ENCODE measurements at regions not wholly inside any gene's neighbourhood (a gene's known extent, or its start where the extent isn't known, plus 50 kb on each side); places are given as distances from the start of the nearest gene placed in this dataset.
A peak's percentile ranks its signal among the peaks of the same experiment; 100 is the strongest.

- H2BK5ac ChIP-seq (ENCODE audit: low read depth, low read length, poor library complexity, severe bottlenecking): no peak overlapping the region
- no peak overlapping the region for H4K91ac ChIP-seq (ENCODE audit: low read length)
- H3K4me1 ChIP-seq (ENCODE audit: control insufficient read depth, insufficient read depth, low read depth, low read length): no peaks in the 10 kb centered on the region
- H2BK120ac ChIP-seq (ENCODE audit: low read depth, low read length): no peak overlapping the region
- peak overlapping the region in 1 of 2 experiments; percentile 99 for H2BK12ac ChIP-seq (ENCODE audit: low read length in 2 of 2)
- DNase-seq: no peak
- H3K4me2 ChIP-seq (ENCODE audit: low read length, poor library complexity, severe bottlenecking): no peak overlapping the region
- no peaks in the 10 kb centered on the region for H3K79me1 ChIP-seq (replicated peaks; ENCODE audit: low read length, poor library complexity, severe bottlenecking)
- no peak overlapping the region for H2AFZ ChIP-seq (ENCODE audit: low read depth, low read length)
- no peaks in the 10 kb centered on the region for H3K9me3 ChIP-seq (ENCODE audit: control insufficient read depth, low read length)
- H4K8ac ChIP-seq (ENCODE audit: low read length): no peak overlapping the region
- H3K4ac ChIP-seq (ENCODE audit: low read depth in 1 of 2, low read length in 2 of 2): peak overlapping the region in 1 of 2 experiments; percentile 12
- H3K23ac ChIP-seq (ENCODE audit: low read length in 2 of 2): no peak overlapping the region
- H2BK15ac ChIP-seq (ENCODE audit: low read depth, poor library complexity, severe bottlenecking): no peak overlapping the region
- H3K4me3 ChIP-seq (ENCODE audit: insufficient read depth in 1 of 2, low read depth in 1 of 2, low read length in 2 of 2): no peak overlapping the region
- H2AK5ac ChIP-seq (ENCODE audit: low read length, severe bottlenecking): no peak overlapping the region
- H3K27me3 ChIP-seq (ENCODE audit: control insufficient read depth in 1 of 2, insufficient read depth in 1 of 2, low read length in 2 of 2): no peaks in the 10 kb centered on the region
- H3K9ac ChIP-seq (ENCODE audit: low read length): no peak overlapping the region
- peak overlapping the region; percentile 30 to 95 for H3K18ac ChIP-seq (ENCODE audit: low read depth in 1 of 2, low read length in 2 of 2)
- no peak overlapping the region for H3K27ac ChIP-seq (ENCODE audit: low read length, poor library complexity, severe bottlenecking)
- H3K14ac ChIP-seq (ENCODE audit: low read length in 2 of 2): peak overlapping the region in 1 of 2 experiments; percentile 88
- 100% methylated on average over 1 of the region's 1 CpG for WGBS
- no peaks in the 10 kb centered on the region for H3K36me3 ChIP-seq (ENCODE audit: control insufficient read depth in 1 of 2, insufficient read depth in 2 of 2, low read depth in 1 of 2, low read length in 2 of 2)
Measured at GRCh38 chr7:46848311-46848710, 733.6 kb downstream of the TNS3 start.

- no peaks in the 10 kb centered on the region for H3K9me3 ChIP-seq (ENCODE audit: control insufficient read depth, low read length)
- no peaks in the 10 kb centered on the region for H3K79me1 ChIP-seq (replicated peaks; ENCODE audit: low read length, poor library complexity, severe bottlenecking)
- H2BK12ac ChIP-seq (ENCODE audit: low read length in 2 of 2): peak overlapping the region in 1 of 2 experiments; percentile 69
- H3K27ac ChIP-seq (ENCODE audit: low read length, poor library complexity, severe bottlenecking): no peak overlapping the region
- H3K27me3 ChIP-seq (ENCODE audit: control insufficient read depth in 1 of 2, insufficient read depth in 1 of 2, low read length in 2 of 2): no peaks in the 10 kb centered on the region
- no peak overlapping the region for H3K14ac ChIP-seq (ENCODE audit: low read length in 2 of 2)
- H4K91ac ChIP-seq (ENCODE audit: low read length): no peak overlapping the region
- WGBS: 25% methylated on average over 3 of the region's 3 CpGs
- no peak overlapping the region for H2BK5ac ChIP-seq (ENCODE audit: low read depth, low read length, poor library complexity, severe bottlenecking)
- H3K4me2 ChIP-seq (ENCODE audit: low read length, poor library complexity, severe bottlenecking): no peak overlapping the region
- H2AFZ ChIP-seq (ENCODE audit: low read depth, low read length): no peak overlapping the region
- H4K8ac ChIP-seq (ENCODE audit: low read length): no peak overlapping the region
- H2BK120ac ChIP-seq (ENCODE audit: low read depth, low read length): no peak overlapping the region
- peak overlapping the region in 1 of 2 experiments; percentile 23 for H3K18ac ChIP-seq (ENCODE audit: low read depth in 1 of 2, low read length in 2 of 2)
- no peaks in the 10 kb centered on the region for H3K36me3 ChIP-seq (ENCODE audit: control insufficient read depth in 1 of 2, insufficient read depth in 2 of 2, low read depth in 1 of 2, low read length in 2 of 2)
- no peak overlapping the region for H3K23ac ChIP-seq (ENCODE audit: low read length in 2 of 2)
- no peaks in the 10 kb centered on the region for H3K4me1 ChIP-seq (ENCODE audit: control insufficient read depth, insufficient read depth, low read depth, low read length)
- H2AK5ac ChIP-seq (ENCODE audit: low read length, severe bottlenecking): no peak overlapping the region
- no peak overlapping the region for H3K4me3 ChIP-seq (ENCODE audit: insufficient read depth in 1 of 2, low read depth in 1 of 2, low read length in 2 of 2)
- no peak overlapping the region for H2BK15ac ChIP-seq (ENCODE audit: low read depth, poor library complexity, severe bottlenecking)
- H3K9ac ChIP-seq (ENCODE audit: low read length): no peak overlapping the region
- peak; percentile 43 for DNase-seq
- H3K4ac ChIP-seq (ENCODE audit: low read depth in 1 of 2, low read length in 2 of 2): no peak overlapping the region
Measured at GRCh38 chr7:46847126-46847525, 734.8 kb downstream of the TNS3 start.

- no peak overlapping the region for H3K4me3 ChIP-seq (ENCODE audit: insufficient read depth in 1 of 2, low read depth in 1 of 2, low read length in 2 of 2)
- no peak overlapping the region for H2AFZ ChIP-seq (ENCODE audit: low read depth, low read length)
- no peak overlapping the region for H3K27ac ChIP-seq (ENCODE audit: low read length, poor library complexity, severe bottlenecking)
- H4K8ac ChIP-seq (ENCODE audit: low read length): no peak overlapping the region
- H2BK120ac ChIP-seq (ENCODE audit: low read depth, low read length): no peak overlapping the region
- peak overlapping the region; percentile 70 for H2BK15ac ChIP-seq (ENCODE audit: low read depth, poor library complexity, severe bottlenecking)
- H2BK5ac ChIP-seq (ENCODE audit: low read depth, low read length, poor library complexity, severe bottlenecking): no peak overlapping the region
- WGBS: 89% methylated on average over 3 of the region's 3 CpGs
- no peaks in the 10 kb centered on the region for H3K4me1 ChIP-seq (ENCODE audit: control insufficient read depth, insufficient read depth, low read depth, low read length)
- H3K18ac ChIP-seq (ENCODE audit: low read depth in 1 of 2, low read length in 2 of 2): no peak overlapping the region
- no peak overlapping the region for H3K23ac ChIP-seq (ENCODE audit: low read length in 2 of 2)
- no peaks in the 10 kb centered on the region for H3K36me3 ChIP-seq (ENCODE audit: control insufficient read depth in 1 of 2, insufficient read depth in 2 of 2, low read depth in 1 of 2, low read length in 2 of 2)
- no peak for DNase-seq
- H3K9ac ChIP-seq (ENCODE audit: low read length): no peak overlapping the region
- H2BK12ac ChIP-seq (ENCODE audit: low read length in 2 of 2): no peak overlapping the region
- H2AK5ac ChIP-seq (ENCODE audit: low read length, severe bottlenecking): no peak overlapping the region
- no peaks in the 10 kb centered on the region for H3K9me3 ChIP-seq (ENCODE audit: control insufficient read depth, low read length)
- H3K4me2 ChIP-seq (ENCODE audit: low read length, poor library complexity, severe bottlenecking): no peak overlapping the region
- H3K27me3 ChIP-seq (ENCODE audit: control insufficient read depth in 1 of 2, insufficient read depth in 1 of 2, low read length in 2 of 2): no peaks in the 10 kb centered on the region
- H3K14ac ChIP-seq (ENCODE audit: low read length in 2 of 2): no peak overlapping the region
- no peak overlapping the region for H3K4ac ChIP-seq (ENCODE audit: low read depth in 1 of 2, low read length in 2 of 2)
- H3K79me1 ChIP-seq (replicated peaks; ENCODE audit: low read length, poor library complexity, severe bottlenecking): no peaks in the 10 kb centered on the region
- no peak overlapping the region for H4K91ac ChIP-seq (ENCODE audit: low read length)
Measured at GRCh38 chr7:46844486-46844885, 737.4 kb downstream of the TNS3 start.

GRCh38 chr7:46841248-46841647 lies 740.7 kb downstream of the TNS3 start:
- no peak overlapping the region for H2BK5ac ChIP-seq (ENCODE audit: low read depth, low read length, poor library complexity, severe bottlenecking)
- no peak overlapping the region for H3K23ac ChIP-seq (ENCODE audit: low read length in 2 of 2)
- H3K27ac ChIP-seq (ENCODE audit: low read length, poor library complexity, severe bottlenecking): no peak overlapping the region
- no peak overlapping the region for H4K91ac ChIP-seq (ENCODE audit: low read length)
- H2AFZ ChIP-seq (ENCODE audit: low read depth, low read length): no peak overlapping the region
- no peaks in the 10 kb centered on the region for H3K79me1 ChIP-seq (replicated peaks; ENCODE audit: low read length, poor library complexity, severe bottlenecking)
- no peak overlapping the region for H2BK12ac ChIP-seq (ENCODE audit: low read length in 2 of 2)
- no peak overlapping the region for H3K4ac ChIP-seq (ENCODE audit: low read depth in 1 of 2, low read length in 2 of 2)
- WGBS: 89% methylated on average over 3 of the region's 3 CpGs
- H3K4me3 ChIP-seq (ENCODE audit: insufficient read depth in 1 of 2, low read depth in 1 of 2, low read length in 2 of 2): no peak overlapping the region
- no peaks in the 10 kb centered on the region for H3K9me3 ChIP-seq (ENCODE audit: control insufficient read depth, low read length)
- H2AK5ac ChIP-seq (ENCODE audit: low read length, severe bottlenecking): no peak overlapping the region
- no peak overlapping the region for H3K9ac ChIP-seq (ENCODE audit: low read length)
- no peak overlapping the region for H4K8ac ChIP-seq (ENCODE audit: low read length)
- H3K4me1 ChIP-seq (ENCODE audit: control insufficient read depth, insufficient read depth, low read depth, low read length): no peaks in the 10 kb centered on the region
- no peak overlapping the region for H3K14ac ChIP-seq (ENCODE audit: low read length in 2 of 2)
- H3K18ac ChIP-seq (ENCODE audit: low read depth in 1 of 2, low read length in 2 of 2): no peak overlapping the region
- no peaks in the 10 kb centered on the region for H3K36me3 ChIP-seq (ENCODE audit: control insufficient read depth in 1 of 2, insufficient read depth in 2 of 2, low read depth in 1 of 2, low read length in 2 of 2)
- no peak overlapping the region for H2BK15ac ChIP-seq (ENCODE audit: low read depth, poor library complexity, severe bottlenecking)
- no peak overlapping the region for H2BK120ac ChIP-seq (ENCODE audit: low read depth, low read length)
- DNase-seq: no peak
- no peaks in the 10 kb centered on the region for H3K27me3 ChIP-seq (ENCODE audit: control insufficient read depth in 1 of 2, insufficient read depth in 1 of 2, low read length in 2 of 2)
- no peak overlapping the region for H3K4me2 ChIP-seq (ENCODE audit: low read length, poor library complexity, severe bottlenecking)

All from mesenchymal stem cell (in vitro differentiated cells and primary cell).